ENCODE measurements at regions not wholly inside any gene's neighbourhood (a gene's known extent, or its start where the extent isn't known, plus 50 kb on each side); places are given as distances from the start of the nearest gene placed in this dataset.

- TF ChIP-seq, protein P1, sequence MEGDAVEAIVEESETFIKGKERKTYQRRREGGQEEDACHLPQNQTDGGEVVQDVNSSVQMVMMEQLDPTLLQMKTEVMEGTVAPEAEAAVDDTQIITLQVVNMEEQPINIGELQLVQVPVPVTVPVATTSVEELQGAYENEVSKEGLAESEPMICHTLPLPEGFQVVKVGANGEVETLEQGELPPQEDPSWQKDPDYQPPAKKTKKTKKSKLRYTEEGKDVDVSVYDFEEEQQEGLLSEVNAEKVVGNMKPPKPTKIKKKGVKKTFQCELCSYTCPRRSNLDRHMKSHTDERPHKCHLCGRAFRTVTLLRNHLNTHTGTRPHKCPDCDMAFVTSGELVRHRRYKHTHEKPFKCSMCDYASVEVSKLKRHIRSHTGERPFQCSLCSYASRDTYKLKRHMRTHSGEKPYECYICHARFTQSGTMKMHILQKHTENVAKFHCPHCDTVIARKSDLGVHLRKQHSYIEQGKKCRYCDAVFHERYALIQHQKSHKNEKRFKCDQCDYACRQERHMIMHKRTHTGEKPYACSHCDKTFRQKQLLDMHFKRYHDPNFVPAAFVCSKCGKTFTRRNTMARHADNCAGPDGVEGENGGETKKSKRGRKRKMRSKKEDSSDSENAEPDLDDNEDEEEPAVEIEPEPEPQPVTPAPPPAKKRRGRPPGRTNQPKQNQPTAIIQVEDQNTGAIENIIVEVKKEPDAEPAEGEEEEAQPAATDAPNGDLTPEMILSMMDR (IDR thresholded peaks at IDR 0.05; ENCODE audit: control extremely low read depth in 1 of 3, insufficient read depth in 1 of 3, low read depth in 1 of 3, low read length in 3 of 3), result no peak
- no peak for TF ChIP-seq SP1 (IDR thresholded peaks at IDR 0.05; ENCODE audit: low read depth, low read length)
- no peak for TF ChIP-seq SIN3A (conservative IDR thresholded peaks at IDR 0.05 in 1 of 2, IDR thresholded peaks at IDR 0.05 in 1 of 2; ENCODE audit: low read depth in 1 of 2, low read length in 2 of 2)
- no peak for TF ChIP-seq EP300 (IDR thresholded peaks at IDR 0.05; ENCODE audit: borderline replicate concordance in 1 of 2, low read depth in 2 of 2, low read length in 2 of 2)
- TF ChIP-seq, protein P2, sequence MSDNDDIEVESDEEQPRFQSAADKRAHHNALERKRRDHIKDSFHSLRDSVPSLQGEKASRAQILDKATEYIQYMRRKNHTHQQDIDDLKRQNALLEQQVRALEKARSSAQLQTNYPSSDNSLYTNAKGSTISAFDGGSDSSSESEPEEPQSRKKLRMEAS (IDR thresholded peaks at IDR 0.05), result no peak
- no peak for TF ChIP-seq EZH2 (IDR thresholded peaks at IDR 0.05; ENCODE audit: low read depth, low read length, severe bottlenecking)
- TF ChIP-seq SP2 (IDR thresholded peaks at IDR 0.05; ENCODE audit: low read length), result no peak
- TF ChIP-seq, protein P3, sequence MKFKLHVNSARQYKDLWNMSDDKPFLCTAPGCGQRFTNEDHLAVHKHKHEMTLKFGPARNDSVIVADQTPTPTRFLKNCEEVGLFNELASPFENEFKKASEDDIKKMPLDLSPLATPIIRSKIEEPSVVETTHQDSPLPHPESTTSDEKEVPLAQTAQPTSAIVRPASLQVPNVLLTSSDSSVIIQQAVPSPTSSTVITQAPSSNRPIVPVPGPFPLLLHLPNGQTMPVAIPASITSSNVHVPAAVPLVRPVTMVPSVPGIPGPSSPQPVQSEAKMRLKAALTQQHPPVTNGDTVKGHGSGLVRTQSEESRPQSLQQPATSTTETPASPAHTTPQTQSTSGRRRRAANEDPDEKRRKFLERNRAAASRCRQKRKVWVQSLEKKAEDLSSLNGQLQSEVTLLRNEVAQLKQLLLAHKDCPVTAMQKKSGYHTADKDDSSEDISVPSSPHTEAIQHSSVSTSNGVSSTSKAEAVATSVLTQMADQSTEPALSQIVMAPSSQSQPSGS (IDR thresholded peaks at IDR 0.05; ENCODE audit: low read length), result no peak
Observed at GRCh38 chr2:187867165-187867564, 312.9 kb upstream of the TFPI start.

Measured in H1 (cell line).